Thyroid gland (tissue), 4 donors: ENCODE measurements at regions not wholly inside any gene's neighbourhood (a gene's known extent, or its start where the extent isn't known, plus 50 kb on each side); places are given as distances from the start of the nearest gene placed in this dataset.

Experiments
- DNase-seq, 2 donors: peaks; one replicate each; pipeline ENCODE4 v3.0.0-alpha.2; 2019
- H3K27ac ChIP-seq, 3 donors: fragments of 200-600 bp; sonication (generic); 1 replicate in 2 of 3; 2 replicates in 1 of 3; pipeline ENCODE4 v1.5.1; 2016 to 2019; ENCODE audit warnings: mild to moderate bottlenecking in 1 of 3, moderate library complexity in 1 of 3
- H3K27me3 ChIP-seq: fragments of 200-600 bp; sonication (generic); one replicate; pipeline ENCODE4 v1.5.1; 2019
- H3K36me3 ChIP-seq, 2 donors: fragments of 200-600 bp; sonication (generic); one replicate each; pipeline ENCODE4 v1.5.1; 2016 to 2019
- H3K4me1 ChIP-seq, 2 donors: fragments of 200-600 bp; sonication (generic); one replicate each; pipeline ENCODE4 v1.5.1; 2017 to 2019
- H3K4me3 ChIP-seq, 3 donors: fragments of 200-600 bp; sonication (generic); replicated peaks in 1 of 3; 1 replicate in 2 of 3; 2 replicates in 1 of 3; pipeline ENCODE4 v1.5.1; 2016; ENCODE audit warnings: mild to moderate bottlenecking in 1 of 3
- H3K9me3 ChIP-seq: fragments of 200-600 bp; sonication (generic); one replicate; pipeline ENCODE4 v1.5.1; 2017
- POLR2A ChIP-seq, 2 donors: fragments of 450-650 bp; IDR thresholded peaks; one replicate each; pipeline ENCODE4 v1.6.1; 2017; ENCODE audit warnings: antibody characterized with exemption in 2 of 2, mild to moderate bottlenecking in 2 of 2, moderate library complexity in 1 of 2
- WGBS, 2 donors: methylation state at CpG; one replicate each; pipeline ENCODE4 v1.1.5; 2017; 5-methylcytosine and 5-hydroxymethylcytosine counted together
- intact Hi-C: fragments of 100-400 bp; cut with DNase I; formaldehyde crosslinking; loops from one replicate; pipeline ENCODE4 v1.15.1; 2023
- TF ChIP-seq, protein P1 (sequence below), 6 experiments: fragments of 200-600 bp in 3 of 6; fragments of 450-650 bp in 3 of 6; sonication (generic) in 3 of 6; IDR thresholded peaks; one replicate each; pipeline ENCODE4 v1.5.1; 2016 to 2019; ENCODE audit warnings: antibody characterized with exemption in 6 of 6, mild to moderate bottlenecking in 2 of 6, inconsistent platforms in 1 of 6, moderate library complexity in 1 of 6

GRCh38 chr9:25519286-25519685, 159.0 kb downstream of the TUSC1 start:
- no peak for DNase-seq
- intact Hi-C loops, result no loop called here
- Histone ChIP-seq H3K27me3 (no peaks in the 10 kb centered on the region), H3K9me3 (no peaks in the 10 kb centered on the region), H3K4me3 (no peak overlapping the region), H3K27ac (no peak overlapping the region), H3K36me3 (no peaks in the 10 kb centered on the region), H3K4me1 (no peaks in the 10 kb centered on the region)
- TF ChIP-seq, protein P1, sequence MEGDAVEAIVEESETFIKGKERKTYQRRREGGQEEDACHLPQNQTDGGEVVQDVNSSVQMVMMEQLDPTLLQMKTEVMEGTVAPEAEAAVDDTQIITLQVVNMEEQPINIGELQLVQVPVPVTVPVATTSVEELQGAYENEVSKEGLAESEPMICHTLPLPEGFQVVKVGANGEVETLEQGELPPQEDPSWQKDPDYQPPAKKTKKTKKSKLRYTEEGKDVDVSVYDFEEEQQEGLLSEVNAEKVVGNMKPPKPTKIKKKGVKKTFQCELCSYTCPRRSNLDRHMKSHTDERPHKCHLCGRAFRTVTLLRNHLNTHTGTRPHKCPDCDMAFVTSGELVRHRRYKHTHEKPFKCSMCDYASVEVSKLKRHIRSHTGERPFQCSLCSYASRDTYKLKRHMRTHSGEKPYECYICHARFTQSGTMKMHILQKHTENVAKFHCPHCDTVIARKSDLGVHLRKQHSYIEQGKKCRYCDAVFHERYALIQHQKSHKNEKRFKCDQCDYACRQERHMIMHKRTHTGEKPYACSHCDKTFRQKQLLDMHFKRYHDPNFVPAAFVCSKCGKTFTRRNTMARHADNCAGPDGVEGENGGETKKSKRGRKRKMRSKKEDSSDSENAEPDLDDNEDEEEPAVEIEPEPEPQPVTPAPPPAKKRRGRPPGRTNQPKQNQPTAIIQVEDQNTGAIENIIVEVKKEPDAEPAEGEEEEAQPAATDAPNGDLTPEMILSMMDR (IDR thresholded peaks at IDR 0.05), result no peak
- TF ChIP-seq POLR2A (IDR thresholded peaks at IDR 0.05), result no peak
- 62 to 68% methylated on average over 2 of the region's 2 CpGs for WGBS, 2 donors

GRCh38 chr9:25517701-25518100, 160.5 kb downstream of the TUSC1 start:
- WGBS, 2 donors, result 69 to 77% methylated on average over 2 of the region's 2 CpGs
- Histone ChIP-seq H3K9me3 (no peaks in the 10 kb centered on the region), H3K36me3 (no peaks in the 10 kb centered on the region), H3K27me3 (no peaks in the 10 kb centered on the region), H3K4me3 (no peak overlapping the region), H3K27ac (no peak overlapping the region), H3K4me1 (no peaks in the 10 kb centered on the region)
- intact Hi-C loops, result no loop called here
- no peak for DNase-seq
- no peak for TF ChIP-seq POLR2A (IDR thresholded peaks at IDR 0.05)
- TF ChIP-seq, protein P1 (IDR thresholded peaks at IDR 0.05), result no peak

DNA sequence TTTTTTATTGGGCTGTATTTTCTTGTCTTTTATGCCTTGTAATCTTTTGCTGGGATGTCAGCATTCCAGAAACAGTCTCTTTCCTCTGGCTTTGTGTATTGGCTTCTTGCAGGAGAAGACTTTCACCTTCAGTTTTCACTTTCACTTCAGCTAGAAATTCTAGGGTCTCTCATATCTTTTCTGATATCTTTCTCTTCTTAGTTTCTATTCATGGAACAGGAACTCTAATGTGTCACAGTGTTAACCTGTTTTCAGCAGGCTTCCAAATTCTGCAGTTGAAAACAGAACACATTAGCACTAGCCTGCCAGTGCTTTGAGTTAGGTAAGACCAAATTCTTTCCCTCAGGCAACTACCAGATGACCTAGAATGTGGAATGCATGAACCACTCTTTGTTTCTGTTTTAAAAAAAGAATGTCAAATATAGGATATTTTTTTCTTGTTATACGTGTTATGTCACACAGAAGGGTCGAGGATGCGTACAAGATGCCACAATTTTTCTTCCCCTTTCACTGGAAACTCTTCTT, 164.7 kb downstream of the TUSC1 start:
- WGBS, 2 donors, result 83 to 88% methylated on average over 3 of the region's 3 CpGs
- H3K36me3 ChIP-seq, result no peaks in the 10 kb centered on the region
- H3K27ac ChIP-seq, result no peak overlapping the region
- no peaks in the 10 kb centered on the region for H3K27me3 ChIP-seq
- no peak for DNase-seq
- intact Hi-C loops, result no loop called here
- no peak overlapping the region for H3K4me3 ChIP-seq
- no peaks in the 10 kb centered on the region for H3K4me1 ChIP-seq
- no peaks in the 10 kb centered on the region for H3K9me3 ChIP-seq
- TF ChIP-seq POLR2A (IDR thresholded peaks at IDR 0.05), result no peak
- TF ChIP-seq, protein P1 (IDR thresholded peaks at IDR 0.05), result no peak

DNA sequence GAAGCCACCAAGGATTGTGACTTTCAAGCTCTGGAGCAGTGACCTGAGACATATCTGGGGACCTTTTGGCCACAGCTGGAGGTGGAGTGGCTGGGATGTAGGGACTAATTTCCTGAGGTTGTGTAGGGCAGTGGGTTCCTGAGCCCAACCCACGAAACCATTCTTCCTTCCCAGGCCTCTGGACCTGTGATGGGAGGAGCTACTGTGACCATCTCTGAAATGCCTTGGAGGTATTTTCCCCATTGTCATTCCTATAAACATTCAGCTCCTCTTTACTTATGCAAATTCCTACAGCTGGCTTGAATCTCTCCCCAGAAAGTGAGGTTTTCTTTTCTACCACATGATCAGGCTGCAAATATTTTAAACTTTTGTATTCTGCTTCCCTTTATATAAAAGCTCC, 172.6 kb downstream of the TUSC1 start:
- no peaks in the 10 kb centered on the region for H3K4me1 ChIP-seq
- intact Hi-C loops, result no loop called here
- H3K4me3 ChIP-seq, result no peak overlapping the region
- 71 to 81% methylated on average over 1 of the region's 1 CpG for WGBS, 2 donors
- no peak overlapping the region for H3K27ac ChIP-seq
- no peaks in the 10 kb centered on the region for H3K36me3 ChIP-seq
- H3K9me3 ChIP-seq, result no peaks in the 10 kb centered on the region
- no peak for DNase-seq
- TF ChIP-seq, protein P1 (IDR thresholded peaks at IDR 0.05), result no peak
- TF ChIP-seq POLR2A (IDR thresholded peaks at IDR 0.05), result no peak
- no peaks in the 10 kb centered on the region for H3K27me3 ChIP-seq

DNA sequence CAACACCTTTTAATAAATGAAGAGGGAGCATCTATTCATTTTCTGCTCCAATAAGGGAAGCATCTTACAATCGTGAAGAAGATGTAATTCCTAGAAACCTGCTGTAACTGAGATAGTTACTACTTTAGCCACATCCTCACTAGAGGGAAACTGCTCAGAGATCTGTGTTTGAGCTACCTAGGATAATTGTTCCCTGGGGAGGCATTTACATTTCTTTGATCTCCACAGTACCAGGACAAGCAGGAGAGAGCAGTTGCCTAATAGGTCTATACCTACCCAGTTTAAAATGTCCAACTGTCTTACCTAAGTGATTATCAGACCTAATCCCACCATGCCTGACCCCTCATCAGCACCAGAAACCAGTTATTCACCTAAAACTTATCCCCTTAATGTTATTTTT, 196.9 kb downstream of the TUSC1 start:
- H3K9me3 ChIP-seq, result no peaks in the 10 kb centered on the region
- no peaks in the 10 kb centered on the region for H3K27me3 ChIP-seq
- WGBS, 2 donors, result 65 to 72% methylated on average over 1 of the region's 1 CpG
- no peaks in the 10 kb centered on the region for H3K36me3 ChIP-seq
- no peak for DNase-seq
- intact Hi-C loops, result no loop called here
- no peak for TF ChIP-seq POLR2A (IDR thresholded peaks at IDR 0.05)
- TF ChIP-seq, protein P1 (IDR thresholded peaks at IDR 0.05), result no peak
- H3K4me1 ChIP-seq, result no peaks in the 10 kb centered on the region
- H3K4me3 ChIP-seq, result no peak overlapping the region
- no peak overlapping the region for H3K27ac ChIP-seq
